GM12878 (cell line): ENCODE measurements at regions not wholly inside any gene's neighbourhood (a gene's known extent, or its start where the extent isn't known, plus 50 kb on each side); places are given as distances from the start of the nearest gene placed in this dataset.

ENCODE experiments used
- ATAC-seq: fragments of 200-7000 bp; cut with Tn5 transposase; 3 replicates; pipeline ENCODE4 v1.9.1; 2020; ENCODE audit warnings: mild to moderate bottlenecking, moderate library complexity
- BruUV-seq: library from RNA; stranded (reverse); fragments of 400-500 nt; replicated peaks from 2 replicates; lab custom pipeline; 2021; lab: Mats Ljungman, UMichigan
- CTCF ChIA-PET: fragments of 300-600 bp; sonication (Branson Sonifier 250); formaldehyde crosslinking; extraction: SDS; loops from one replicate; lab custom pipeline; 2021; ENCODE audit warnings: inconsistent platforms; lab: Yijun Ruan, JAX
- POLR2A ChIA-PET: fragments of 350-600 bp; formaldehyde crosslinking; extraction: SDS; loops from one replicate; lab custom pipeline; 2021; ENCODE audit warnings: inconsistent platforms; lab: Charles Lee
- RAD21 ChIA-PET: fragments of 300-600 bp; sonication (Branson Sonifier 250); formaldehyde crosslinking; loops from one replicate; lab custom pipeline; 2023; ENCODE audit warnings: antibody characterized with exemption; ENCODE audit not compliant: unreplicated experiment; lab: Charles Lee
- SMC1A ChIA-PET: fragments of 300-600 bp; sonication (Branson Sonifier 250); formaldehyde crosslinking; loops from one replicate; lab custom pipeline; 2023; ENCODE audit not compliant: unreplicated experiment, uncharacterized antibody; lab: Charles Lee
- DNase-seq: peaks from one replicate; pipeline ENCODE4 v3.0.0-alpha.2; 2011; ENCODE audit warnings: low read depth, low spot score
- FAIRE-seq: peaks from 3 replicates; lab custom pipeline; 2011; peaks lifted over from hg19 to GRCh38; lab: Jason Lieb, UNC
- H2AFZ ChIP-seq: 2 replicates; pipeline ENCODE4 v1.6.0; 2011; ENCODE audit warnings: low read depth, low read length, control low read depth; ENCODE audit not compliant: control insufficient read depth
- H3K27ac ChIP-seq: 2 replicates; pipeline ENCODE4 v1.5.1; 2011; ENCODE audit warnings: control low read depth; ENCODE audit not compliant: control insufficient read depth, insufficient read depth
- H3K27me3 ChIP-seq, 2 experiments: replicated peaks in 1 of 2; 2 replicates each; pipeline versions ENCODE4 v1.6.0 to v1.6.1; 2011; ENCODE audit warnings: low read length in 1 of 2; ENCODE audit not compliant: control insufficient read depth in 2 of 2, insufficient read depth in 2 of 2
- H3K36me3 ChIP-seq, 2 experiments: 2 replicates each; pipeline ENCODE4 v1.5.1; 2011; ENCODE audit warnings: low read length in 1 of 2; ENCODE audit not compliant: control insufficient read depth in 2 of 2, insufficient read depth in 2 of 2
- H3K4me1 ChIP-seq: 2 replicates; pipeline ENCODE4 v1.6.1; 2011; ENCODE audit warnings: mild to moderate bottlenecking, low read length, moderate library complexity, mixed read lengths; ENCODE audit not compliant: control insufficient read depth, insufficient read depth
- H3K4me2 ChIP-seq: 2 replicates; pipeline ENCODE4 v1.6.0; 2011; ENCODE audit warnings: control low read depth; ENCODE audit not compliant: control insufficient read depth, insufficient read depth
- H3K4me3 ChIP-seq: fragments of 200-600 bp; sonication (generic); 2 replicates; pipeline ENCODE4 v1.5.1; 2016
- H3K79me2 ChIP-seq: 2 replicates; pipeline ENCODE4 v1.6.0; 2011; ENCODE audit warnings: low read length; ENCODE audit not compliant: control insufficient read depth, insufficient read depth
- H3K9ac ChIP-seq: 2 replicates; pipeline ENCODE4 v1.8.0; 2011; ENCODE audit warnings: low read length, control low read depth, mixed read lengths; ENCODE audit not compliant: control insufficient read depth, insufficient read depth
- H3K9me3 ChIP-seq: replicated peaks from 3 replicates; pipeline ENCODE4 v1.5.1; 2011; ENCODE audit warnings: mild to moderate bottlenecking, low read length; ENCODE audit not compliant: control insufficient read depth, insufficient read depth
- H4K20me1 ChIP-seq: 2 replicates; pipeline ENCODE4 v1.6.0; 2011; ENCODE audit not compliant: control insufficient read depth, insufficient read depth
- BACH1 ChIP-seq: fragments of 450-650 bp; IDR thresholded peaks from 2 replicates; pipeline ENCODE4 v1.6.1; 2017; ENCODE audit warnings: mild to moderate bottlenecking, borderline replicate concordance
- BRCA1 ChIP-seq: IDR thresholded peaks from 2 replicates; pipeline ENCODE4 v1.6.1; 2011; ENCODE audit warnings: low read depth, low read length, improper control_type of control experiment
- CHD1 ChIP-seq: IDR thresholded peaks from 2 replicates; pipeline ENCODE4 v1.6.1; 2012; ENCODE audit warnings: low read depth, low read length, improper control_type of control experiment
- ESRRA ChIP-seq: IDR thresholded peaks from 2 replicates; pipeline ENCODE4 v1.6.1; 2012; ENCODE audit warnings: mild to moderate bottlenecking, low read length, improper control_type of control experiment
- LARP7 ChIP-seq: fragments of 450-650 bp; IDR thresholded peaks from 2 replicates; pipeline ENCODE4 v1.6.1; 2017; ENCODE audit warnings: mild to moderate bottlenecking
- MEF2B ChIP-seq: fragments of 450-650 bp; IDR thresholded peaks from 2 replicates; pipeline ENCODE4 v1.6.1; 2018; ENCODE audit warnings: mild to moderate bottlenecking, moderate library complexity; ENCODE audit not compliant: partially characterized antibody, poor library complexity, severe bottlenecking
- NFXL1 ChIP-seq: fragments of 450-650 bp; IDR thresholded peaks from 2 replicates; pipeline ENCODE4 v1.6.1; 2017; ENCODE audit warnings: antibody characterized with exemption, mild to moderate bottlenecking, borderline replicate concordance
- NFYB ChIP-seq: IDR thresholded peaks from 2 replicates; pipeline ENCODE4 v1.6.1; 2011; ENCODE audit warnings: low read depth, mild to moderate bottlenecking, low read length, improper control_type of control experiment, moderate library complexity; ENCODE audit not compliant: insufficient read depth
- PML ChIP-seq: IDR thresholded peaks from 2 replicates; pipeline ENCODE4 v1.6.1; 2012; ENCODE audit warnings: low read length, inconsistent platforms
- RBBP5 ChIP-seq: fragments of 200-600 bp; sonication (generic); conservative IDR thresholded peaks from 2 replicates; pipeline ENCODE4 v1.6.1; 2016
- SREBF2 ChIP-seq: IDR thresholded peaks from 2 replicates; pipeline ENCODE4 v1.6.1; 2012; ENCODE audit warnings: mild to moderate bottlenecking, low read length
- TAF1 ChIP-seq: IDR thresholded peaks from 2 replicates; pipeline ENCODE4 v1.6.1; 2011; ENCODE audit warnings: mild to moderate bottlenecking, low read depth, low read length, borderline replicate concordance
- TCF12 ChIP-seq: IDR thresholded peaks from 2 replicates; pipeline ENCODE4 v1.6.1; 2011; ENCODE audit warnings: low read depth, mild to moderate bottlenecking, low read length
- WRNIP1 ChIP-seq: IDR thresholded peaks from 2 replicates; pipeline ENCODE4 v1.6.1; 2011; ENCODE audit warnings: low read depth, low read length, improper control_type of control experiment, borderline replicate concordance
- ZBTB4 ChIP-seq: fragments of 450-650 bp; formaldehyde crosslinking; IDR thresholded peaks from 2 replicates; pipeline ENCODE4 v1.4.0; 2022; ENCODE audit warnings: mild to moderate bottlenecking, moderate library complexity
- in situ Hi-C: fragments of 300-500 bp; cut with MboI; formaldehyde crosslinking; loops from 9 replicates; pipeline ENCODE4 v1.14.3; 2018; ENCODE audit warnings: mixed read lengths
- intact Hi-C: fragments of 100-400 bp; cut with micrococcal nuclease; formaldehyde crosslinking; loops from one replicate; pipeline ENCODE4 v1.14.2; 2022; ENCODE audit not compliant: unreplicated experiment
- TF ChIP-seq, protein P1 (sequence below): fragments of 450-650 bp; IDR thresholded peaks from 2 replicates; pipeline ENCODE4 v1.6.1; 2017; ENCODE audit warnings: mild to moderate bottlenecking, moderate library complexity
- TF ChIP-seq, protein P2 (sequence below): fragments of 150-350 bp; IDR thresholded peaks from 2 replicates; pipeline ENCODE4 v1.6.1; 2016; ENCODE audit warnings: low read depth, low read length

- Histone ChIP-seq H3K4me3 (no peak overlapping the region), H3K9ac (no peak overlapping the region), H4K20me1 (no peaks in the 10 kb centered on the region), H3K4me1 (no peaks in the 10 kb centered on the region), H3K79me2 (no peaks in the 10 kb centered on the region), H3K4me2 (no peak overlapping the region), H3K9me3 (no peaks in the 10 kb centered on the region; the same call in 2 of the 3 replicates), H3K27ac (no peak overlapping the region), H3K27me3 (no peaks in the 10 kb centered on the region), H2AFZ (no peak overlapping the region), H3K36me3 (no peaks in the 10 kb centered on the region)
- POLR2A ChIA-PET: no interaction called here
- FAIRE-seq (no peak), DNase-seq (no peak), ATAC-seq (no peak)
- SMC1A ChIA-PET: no interaction called here
- CTCF ChIA-PET: no interaction called here
- intact Hi-C loops: no loop called here
- no peak for TF ChIP-seq NFYB
- TF ChIP-seq BACH1: no peak
- no peak for TF ChIP-seq NFXL1
- TF ChIP-seq MEF2B: no peak
- no peak for TF ChIP-seq PML
- TF ChIP-seq ZBTB4: no peak
- TF ChIP-seq BRCA1: no peak
- TF ChIP-seq ESRRA: no peak
- TF ChIP-seq LARP7: no peak
- no peak for TF ChIP-seq TAF1
- no peak for TF ChIP-seq RBBP5
- no peak for TF ChIP-seq TCF12
- no peak for TF ChIP-seq WRNIP1
- TF ChIP-seq, protein P1, sequence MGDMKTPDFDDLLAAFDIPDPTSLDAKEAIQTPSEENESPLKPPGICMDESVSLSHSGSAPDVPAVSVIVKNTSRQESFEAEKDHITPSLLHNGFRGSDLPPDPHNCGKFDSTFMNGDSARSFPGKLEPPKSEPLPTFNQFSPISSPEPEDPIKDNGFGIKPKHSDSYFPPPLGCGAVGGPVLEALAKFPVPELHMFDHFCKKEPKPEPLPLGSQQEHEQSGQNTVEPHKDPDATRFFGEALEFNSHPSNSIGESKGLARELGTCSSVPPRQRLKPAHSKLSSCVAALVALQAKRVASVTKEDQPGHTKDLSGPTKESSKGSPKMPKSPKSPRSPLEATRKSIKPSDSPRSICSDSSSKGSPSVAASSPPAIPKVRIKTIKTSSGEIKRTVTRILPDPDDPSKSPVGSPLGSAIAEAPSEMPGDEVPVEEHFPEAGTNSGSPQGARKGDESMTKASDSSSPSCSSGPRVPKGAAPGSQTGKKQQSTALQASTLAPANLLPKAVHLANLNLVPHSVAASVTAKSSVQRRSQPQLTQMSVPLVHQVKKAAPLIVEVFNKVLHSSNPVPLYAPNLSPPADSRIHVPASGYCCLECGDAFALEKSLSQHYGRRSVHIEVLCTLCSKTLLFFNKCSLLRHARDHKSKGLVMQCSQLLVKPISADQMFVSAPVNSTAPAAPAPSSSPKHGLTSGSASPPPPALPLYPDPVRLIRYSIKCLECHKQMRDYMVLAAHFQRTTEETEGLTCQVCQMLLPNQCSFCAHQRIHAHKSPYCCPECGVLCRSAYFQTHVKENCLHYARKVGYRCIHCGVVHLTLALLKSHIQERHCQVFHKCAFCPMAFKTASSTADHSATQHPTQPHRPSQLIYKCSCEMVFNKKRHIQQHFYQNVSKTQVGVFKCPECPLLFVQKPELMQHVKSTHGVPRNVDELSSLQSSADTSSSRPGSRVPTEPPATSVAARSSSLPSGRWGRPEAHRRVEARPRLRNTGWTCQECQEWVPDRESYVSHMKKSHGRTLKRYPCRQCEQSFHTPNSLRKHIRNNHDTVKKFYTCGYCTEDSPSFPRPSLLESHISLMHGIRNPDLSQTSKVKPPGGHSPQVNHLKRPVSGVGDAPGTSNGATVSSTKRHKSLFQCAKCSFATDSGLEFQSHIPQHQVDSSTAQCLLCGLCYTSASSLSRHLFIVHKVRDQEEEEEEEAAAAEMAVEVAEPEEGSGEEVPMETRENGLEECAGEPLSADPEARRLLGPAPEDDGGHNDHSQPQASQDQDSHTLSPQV: no peak
- TF ChIP-seq CHD1: no peak
- TF ChIP-seq SREBF2: no peak
- TF ChIP-seq, protein P2, sequence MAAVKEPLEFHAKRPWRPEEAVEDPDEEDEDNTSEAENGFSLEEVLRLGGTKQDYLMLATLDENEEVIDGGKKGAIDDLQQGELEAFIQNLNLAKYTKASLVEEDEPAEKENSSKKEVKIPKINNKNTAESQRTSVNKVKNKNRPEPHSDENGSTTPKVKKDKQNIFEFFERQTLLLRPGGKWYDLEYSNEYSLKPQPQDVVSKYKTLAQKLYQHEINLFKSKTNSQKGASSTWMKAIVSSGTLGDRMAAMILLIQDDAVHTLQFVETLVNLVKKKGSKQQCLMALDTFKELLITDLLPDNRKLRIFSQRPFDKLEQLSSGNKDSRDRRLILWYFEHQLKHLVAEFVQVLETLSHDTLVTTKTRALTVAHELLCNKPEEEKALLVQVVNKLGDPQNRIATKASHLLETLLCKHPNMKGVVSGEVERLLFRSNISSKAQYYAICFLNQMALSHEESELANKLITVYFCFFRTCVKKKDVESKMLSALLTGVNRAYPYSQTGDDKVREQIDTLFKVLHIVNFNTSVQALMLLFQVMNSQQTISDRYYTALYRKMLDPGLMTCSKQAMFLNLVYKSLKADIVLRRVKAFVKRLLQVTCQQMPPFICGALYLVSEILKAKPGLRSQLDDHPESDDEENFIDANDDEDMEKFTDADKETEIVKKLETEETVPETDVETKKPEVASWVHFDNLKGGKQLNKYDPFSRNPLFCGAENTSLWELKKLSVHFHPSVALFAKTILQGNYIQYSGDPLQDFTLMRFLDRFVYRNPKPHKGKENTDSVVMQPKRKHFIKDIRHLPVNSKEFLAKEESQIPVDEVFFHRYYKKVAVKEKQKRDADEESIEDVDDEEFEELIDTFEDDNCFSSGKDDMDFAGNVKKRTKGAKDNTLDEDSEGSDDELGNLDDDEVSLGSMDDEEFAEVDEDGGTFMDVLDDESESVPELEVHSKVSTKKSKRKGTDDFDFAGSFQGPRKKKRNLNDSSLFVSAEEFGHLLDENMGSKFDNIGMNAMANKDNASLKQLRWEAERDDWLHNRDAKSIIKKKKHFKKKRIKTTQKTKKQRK: no peak
- RAD21 ChIA-PET: no interaction called here
- no TSS peak for BruUV-seq
- in situ Hi-C loops: no loop called here
Measured at GRCh38 chr1:90139837-90140236, 144.9 kb downstream of the ZNF326 start.
